K562 (cell line): ENCODE measurements at regions not wholly inside any gene's neighbourhood (a gene's known extent, or its start where the extent isn't known, plus 50 kb on each side); places are given as distances from the start of the nearest gene placed in this dataset.
A peak's percentile ranks its signal among the peaks of the same experiment; 100 is the strongest.

ENCODE experiments used
- ATAC-seq: fragments of 200-7000 bp; cut with Tn5 transposase; 3 replicates; pipeline ENCODE4 v1.9.1; 2020; ENCODE audit warnings: moderate library complexity
- BruUV-seq: library from RNA; stranded (reverse); fragments of 400-500 nt; replicated peaks from 2 replicates; lab custom pipeline; 2021; lab: Mats Ljungman, UMichigan
- CTCF ChIA-PET: fragments of 300-600 bp; formaldehyde crosslinking; extraction: SDS; loops from one replicate; lab custom pipeline; 2021; ENCODE audit warnings: low intra/inter-chr PET ratio; lab: Yijun Ruan, JAX
- POLR2A ChIA-PET: fragments of 300-600, 350-650 bp; sonication (Branson Sonifier 250); formaldehyde crosslinking; extraction: SDS; loops from one replicate; lab custom pipeline; 2021; ENCODE audit warnings: antibody characterized with exemption, inconsistent platforms; lab: Yijun Ruan, JAX
- DNase-seq, 4 experiments: peaks; one replicate each; pipeline versions ENCODE4 v3.0.0 to v3.0.0-alpha.2; 2011 to 2018; ENCODE audit warnings: low spot score in 3 of 4, mixed read lengths in 3 of 4; ENCODE audit errors: extremely low read depth in 1 of 4
- FAIRE-seq: peaks from 2 replicates; lab custom pipeline; 2011; peaks lifted over from hg19 to GRCh38; lab: Jason Lieb, UNC
- H2AFZ ChIP-seq: 2 replicates; pipeline ENCODE4 v1.6.0; 2011; ENCODE audit warnings: low read depth, low read length, control low read depth, inconsistent platforms
- H3K27ac ChIP-seq: fragments of 200-600 bp; 3 replicates; pipeline ENCODE4 v1.8.0; 2011; ENCODE audit warnings: low read depth, mild to moderate bottlenecking, control low read depth, inconsistent platforms, low read length, moderate library complexity, mixed read lengths; ENCODE audit errors: extremely low read depth
- H3K27me3 ChIP-seq, 2 experiments: fragments of 300-600 bp in 1 of 2; 2 replicates in 1 of 2; 3 replicates in 1 of 2; pipeline versions ENCODE4 v1.6.0 to v1.8.0; 2011; ENCODE audit warnings: inconsistent platforms in 2 of 2, low read length in 2 of 2, mild to moderate bottlenecking in 1 of 2, mixed read lengths in 1 of 2, moderate library complexity in 1 of 2; ENCODE audit not compliant: control insufficient read depth in 2 of 2, insufficient read depth in 2 of 2
- H3K36me3 ChIP-seq: fragments of 300-600 bp; 3 replicates; pipeline ENCODE4 v1.8.0; 2011; ENCODE audit warnings: mild to moderate bottlenecking, low read length, inconsistent platforms; ENCODE audit not compliant: control insufficient read depth, insufficient read depth
- H3K4me1 ChIP-seq, 2 experiments: fragments of 200-600 bp in 1 of 2; replicated peaks in 1 of 2; 2 replicates in 1 of 2; 3 replicates in 1 of 2; pipeline versions ENCODE4 v1.5.1 to v1.8.0; 2011; ENCODE audit warnings: inconsistent platforms in 2 of 2, low read length in 2 of 2, mild to moderate bottlenecking in 1 of 2, mixed read lengths in 1 of 2, moderate library complexity in 1 of 2; ENCODE audit not compliant: control insufficient read depth in 2 of 2, insufficient read depth in 2 of 2
- H3K4me2 ChIP-seq: 2 replicates; pipeline ENCODE4 v1.6.1; 2011; ENCODE audit warnings: low read length, control low read depth, inconsistent platforms, mixed read lengths; ENCODE audit not compliant: insufficient read depth
- H3K4me3 ChIP-seq: fragments of 200-600 bp; sonication (generic), shearing (Covaris generic); 2 replicates; pipeline ENCODE4 v1.5.1; 2016; ENCODE audit warnings: control low read depth, inconsistent platforms
- H3K79me2 ChIP-seq: fragments of 200-600 bp; 3 replicates; pipeline ENCODE4 v1.8.0; 2011; ENCODE audit warnings: low read length, inconsistent platforms; ENCODE audit not compliant: control insufficient read depth, insufficient read depth
- H3K9ac ChIP-seq, 2 experiments: 2 replicates each; pipeline versions ENCODE4 v1.6.0 to v1.6.1; 2011; ENCODE audit warnings: low read depth in 2 of 2, low read length in 2 of 2, control low read depth in 1 of 2, inconsistent platforms in 1 of 2, mild to moderate bottlenecking in 1 of 2, mixed read lengths in 1 of 2; ENCODE audit not compliant: insufficient read depth in 1 of 2
- H3K9me1 ChIP-seq: one replicate; pipeline ENCODE4 v1.6.0; 2011; ENCODE audit warnings: inconsistent platforms, mild to moderate bottlenecking, low read length, moderate library complexity; ENCODE audit not compliant: control insufficient read depth, insufficient read depth
- H3K9me3 ChIP-seq: replicated peaks from 2 replicates; pipeline ENCODE4 v1.5.1; 2011; ENCODE audit warnings: low read depth, low read length, inconsistent platforms; ENCODE audit not compliant: control insufficient read depth, insufficient read depth
- H4K20me1 ChIP-seq: replicated peaks from 2 replicates; pipeline ENCODE4 v1.6.1; 2011; ENCODE audit warnings: low read length, inconsistent platforms, mixed read lengths; ENCODE audit not compliant: control insufficient read depth, insufficient read depth
- HNRNPUL1 ChIP-seq: fragments of 200-400 bp; formaldehyde crosslinking; IDR thresholded peaks from 2 replicates; pipeline ENCODE4 v1.6.1; 2017; ENCODE audit warnings: low read length
- NFXL1 ChIP-seq: fragments of 450-650 bp; formaldehyde crosslinking; IDR thresholded peaks from 2 replicates; pipeline ENCODE4 v1.4.0; 2021; ENCODE audit warnings: mild to moderate bottlenecking
- OTX1 ChIP-seq: fragments of 450-650 bp; formaldehyde crosslinking; IDR thresholded peaks from 2 replicates; pipeline ENCODE4 v1.4.0; 2022; ENCODE audit warnings: mild to moderate bottlenecking
- PPARD ChIP-seq: fragments of 250-450 bp; sonication (Bioruptor Pico); IDR thresholded peaks from 2 replicates; pipeline ENCODE4 v1.8.0; 2022; ENCODE audit warnings: inconsistent platforms, mild to moderate bottlenecking, moderate library complexity
- ZEB2 ChIP-seq: fragments of 450-650 bp; IDR thresholded peaks from 2 replicates; pipeline ENCODE4 v1.6.1; 2016
- WGBS: fragments of 100-300 bp; shearing (Covaris generic); methylation state at CpG from one replicate; pipeline ENCODE4 v1.1.6; 2016; ENCODE audit warnings: low coverage, mixed read lengths; ENCODE audit not compliant: insufficient coverage; ENCODE audit errors: missing lambda C conversion rate; 5-methylcytosine and 5-hydroxymethylcytosine counted together
- in situ Hi-C: fragments of 300-500 bp; cut with MboI; formaldehyde crosslinking; loops from 4 replicates; pipeline ENCODE4 v1.15.0; 2018; ENCODE audit warnings: inconsistent platforms, mixed read lengths
- intact Hi-C: fragments of 100-400 bp; cut with micrococcal nuclease; formaldehyde crosslinking; loops from 2 replicates; pipeline ENCODE4 v1.14.2; 2022
- TF ChIP-seq, protein P1 (sequence below): sonication (generic); formaldehyde crosslinking; IDR thresholded peaks from 2 replicates; pipeline ENCODE4 v1.5.0; 2020; ENCODE audit warnings: missing genetic modification reagents
- TF ChIP-seq, protein P2 (sequence below): fragments of 450-650 bp; formaldehyde crosslinking; IDR thresholded peaks from 2 replicates; pipeline ENCODE4 v1.4.0; 2020; ENCODE audit warnings: mild to moderate bottlenecking, mixed read lengths

DNA sequence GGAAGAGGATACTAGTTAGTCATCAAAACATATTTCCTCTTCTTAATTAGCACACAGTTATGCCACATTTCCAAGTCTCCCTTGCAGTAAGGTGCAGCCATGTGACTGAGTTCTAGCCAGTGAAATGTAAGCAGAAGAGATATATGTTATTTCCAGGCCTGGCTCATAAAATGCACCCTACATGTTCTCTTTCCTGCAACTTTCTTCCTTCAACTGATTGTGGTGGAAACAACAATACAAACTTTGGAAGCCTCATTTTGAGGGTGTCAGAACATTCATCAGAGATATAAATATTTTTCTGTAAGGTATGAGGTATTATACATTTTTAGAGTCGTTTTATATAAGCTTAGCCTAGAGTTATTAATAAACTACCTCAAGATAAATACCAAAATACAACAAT, 110.9 kb upstream of the PDE7B start:
- H3K4me1 ChIP-seq, result no peaks in the 10 kb centered on the region
- in situ Hi-C loops, result no loop called here
- CTCF ChIA-PET, result no interaction called here
- no peaks in the 10 kb centered on the region for H4K20me1 ChIP-seq
- FAIRE-seq, result no peak
- H3K9me3 ChIP-seq, result no peaks in the 10 kb centered on the region
- no peak overlapping the region for H3K4me2 ChIP-seq
- no peaks in the 10 kb centered on the region for H3K36me3 ChIP-seq
- 0% methylated on average over 1 of the region's 1 CpG for WGBS
- H3K9ac ChIP-seq, result no peak overlapping the region
- no peaks in the 10 kb centered on the region for H3K9me1 ChIP-seq
- H3K79me2 ChIP-seq, result no peaks in the 10 kb centered on the region
- no TSS peak for BruUV-seq
- no peaks in the 10 kb centered on the region for H3K27me3 ChIP-seq
- intact Hi-C loops, result no loop called here
- no peak overlapping the region for H3K27ac ChIP-seq
- H2AFZ ChIP-seq, result no peak overlapping the region
- no peak for ATAC-seq
- no peak overlapping the region for H3K4me3 ChIP-seq
- TF ChIP-seq, protein P1, sequence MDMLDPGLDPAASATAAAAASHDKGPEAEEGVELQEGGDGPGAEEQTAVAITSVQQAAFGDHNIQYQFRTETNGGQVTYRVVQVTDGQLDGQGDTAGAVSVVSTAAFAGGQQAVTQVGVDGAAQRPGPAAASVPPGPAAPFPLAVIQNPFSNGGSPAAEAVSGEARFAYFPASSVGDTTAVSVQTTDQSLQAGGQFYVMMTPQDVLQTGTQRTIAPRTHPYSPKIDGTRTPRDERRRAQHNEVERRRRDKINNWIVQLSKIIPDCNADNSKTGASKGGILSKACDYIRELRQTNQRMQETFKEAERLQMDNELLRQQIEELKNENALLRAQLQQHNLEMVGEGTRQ (CRISPR knock-in tag), result 0 out of 2 replicates have a peak, but pooled peaks have one; percentile 20
- TF ChIP-seq ZEB2 (no peak), NFXL1 (no peak), HNRNPUL1 (no peak), OTX1 (CRISPR knock-in tag) (no peak), PPARD (CRISPR knock-in tag) (no peak)
- TF ChIP-seq, protein P2, sequence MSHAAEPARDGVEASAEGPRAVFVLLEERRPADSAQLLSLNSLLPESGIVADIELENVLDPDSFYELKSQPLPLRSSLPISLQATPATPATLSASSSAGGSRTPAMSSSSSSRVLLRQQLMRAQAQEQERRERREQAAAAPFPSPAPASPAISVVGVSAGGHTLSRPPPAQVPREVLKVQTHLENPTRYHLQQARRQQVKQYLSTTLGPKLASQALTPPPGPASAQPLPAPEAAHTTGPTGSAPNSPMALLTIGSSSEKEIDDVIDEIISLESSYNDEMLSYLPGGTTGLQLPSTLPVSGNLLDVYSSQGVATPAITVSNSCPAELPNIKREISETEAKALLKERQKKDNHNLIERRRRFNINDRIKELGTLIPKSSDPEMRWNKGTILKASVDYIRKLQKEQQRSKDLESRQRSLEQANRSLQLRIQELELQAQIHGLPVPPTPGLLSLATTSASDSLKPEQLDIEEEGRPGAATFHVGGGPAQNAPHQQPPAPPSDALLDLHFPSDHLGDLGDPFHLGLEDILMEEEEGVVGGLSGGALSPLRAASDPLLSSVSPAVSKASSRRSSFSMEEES (CRISPR knock-in tag), result no peak
- TF ChIP-seq, all 486 proteins: peak for 1
- POLR2A ChIA-PET, result no interaction called here
- DNase-seq, result no peak
